HG02852 (cell line): ENCODE measurements at regions not wholly inside any gene's neighbourhood (a gene's known extent, or its start where the extent isn't known, plus 50 kb on each side); places are given as distances from the start of the nearest gene placed in this dataset.
"Not testable (repeated sequence)": the region's sequence is repeated elsewhere in the genome, so short reads cannot be mapped to it uniquely, and the experiment has no call there.

Source experiments
- ATAC-seq: cut with Tn5 transposase; IDR thresholded peaks from one replicate; pipeline ENCODE4 v1.9.1; 2021; ENCODE audit warnings: mild to moderate bottlenecking, moderate library complexity; ENCODE audit not compliant: unreplicated experiment

GRCh38 chr2:64250063-64250462, 105.8 kb upstream of the PELI1 start:
- ATAC-seq = no peak

GRCh38 chr2:64250751-64251423, 106.7 kb upstream of the PELI1 start:
- ATAC-seq = no peak

- no peak for ATAC-seq
Measured at GRCh38 chr2:64251497-64252250, 107.5 kb upstream of the PELI1 start.

- not testable (repeated sequence) for ATAC-seq
Measured at GRCh38 chr2:64252251-64252978, 108.2 kb upstream of the PELI1 start.

GRCh38 chr2:64253421-64253820, 109.2 kb upstream of the PELI1 start:
- ATAC-seq = not testable (repeated sequence)

- no peak for ATAC-seq
Measured at GRCh38 chr2:64258566-64258965, 114.3 kb upstream of the PELI1 start.

GRCh38 chr2:64259312-64259711, 115.1 kb upstream of the PELI1 start:
- no peak for ATAC-seq

- ATAC-seq = no peak
Measured at GRCh38 chr2:64260093-64260803, 116.0 kb upstream of the PELI1 start.

GRCh38 chr2:64260817-64261216, 116.6 kb upstream of the PELI1 start:
- ATAC-seq = peak; percentile 97

GRCh38 chr2:64262071-64262470, 117.9 kb upstream of the PELI1 start:
- no peak for ATAC-seq

- no peak for ATAC-seq
Measured at GRCh38 chr2:64262816-64263215, 118.6 kb upstream of the PELI1 start.

GRCh38 chr2:64263315-64263714, 119.1 kb upstream of the PELI1 start:
- ATAC-seq = no peak

- ATAC-seq = no peak
Measured at GRCh38 chr2:64267699-64268098, 123.5 kb upstream of the PELI1 start.

- ATAC-seq = no peak
Measured at GRCh38 chr2:64268330-64269048, 124.3 kb upstream of the PELI1 start.

GRCh38 chr2:64273524-64274398, 129.5 kb upstream of the PELI1 start:
- ATAC-seq = no peak

- no peak for ATAC-seq
Measured at GRCh38 chr2:64274399-64275173, 130.4 kb upstream of the PELI1 start.

- no peak for ATAC-seq
Measured at GRCh38 chr2:64275174-64275466, 130.9 kb upstream of the PELI1 start.

GRCh38 chr2:64276417-64277095, 132.3 kb upstream of the PELI1 start:
- ATAC-seq = no peak
